Esophagus (tissue), 2 donors: ENCODE measurements at regions not wholly inside any gene's neighbourhood (a gene's known extent, or its start where the extent isn't known, plus 50 kb on each side); places are given as distances from the start of the nearest gene placed in this dataset.

ENCODE experiments used
- H3K27ac ChIP-seq, 2 donors: one replicate each; pipeline ENCODE4 v1.5.1; 2013; ENCODE audit warnings: low read depth in 2 of 2, mild to moderate bottlenecking in 2 of 2, inconsistent platforms in 1 of 2, low read length in 1 of 2, moderate library complexity in 1 of 2
- H3K27me3 ChIP-seq, 2 donors: one replicate each; pipeline ENCODE4 v1.6.1; 2013; ENCODE audit warnings: low read length in 2 of 2, control low read depth in 1 of 2, mild to moderate bottlenecking in 1 of 2; ENCODE audit not compliant: insufficient read depth in 2 of 2, control insufficient read depth in 1 of 2
- H3K36me3 ChIP-seq, 2 donors: one replicate each; pipeline ENCODE4 v1.6.1; 2013; ENCODE audit warnings: low read length in 1 of 2; ENCODE audit not compliant: control insufficient read depth in 2 of 2, insufficient read depth in 2 of 2
- H3K4me1 ChIP-seq, 2 donors: one replicate each; pipeline ENCODE4 v1.6.1; 2013; ENCODE audit warnings: low read length in 1 of 2; ENCODE audit not compliant: control insufficient read depth in 2 of 2, insufficient read depth in 2 of 2
- H3K4me3 ChIP-seq, 2 donors: one replicate each; pipeline ENCODE4 v1.5.1; 2013; ENCODE audit warnings: low read length in 2 of 2, mild to moderate bottlenecking in 2 of 2, low read depth in 1 of 2, moderate library complexity in 1 of 2
- H3K9me3 ChIP-seq, 2 donors: one replicate each; pipeline ENCODE4 v1.6.1; 2013; ENCODE audit warnings: mild to moderate bottlenecking in 2 of 2, low read depth in 1 of 2, low read length in 1 of 2, moderate library complexity in 1 of 2; ENCODE audit not compliant: control insufficient read depth in 2 of 2, insufficient read depth in 1 of 2
- WGBS, 2 donors: extraction: QIAGEN DNeasy Blood & Tissue Kit; methylation state at CpG; one replicate each; pipeline ENCODE4 v1.1.7; 2013; 5-methylcytosine and 5-hydroxymethylcytosine counted together
- donor health status: healthy with polysubstance abuse.
- donor health status: Bipolar disorder and iron deficiency.

DNA sequence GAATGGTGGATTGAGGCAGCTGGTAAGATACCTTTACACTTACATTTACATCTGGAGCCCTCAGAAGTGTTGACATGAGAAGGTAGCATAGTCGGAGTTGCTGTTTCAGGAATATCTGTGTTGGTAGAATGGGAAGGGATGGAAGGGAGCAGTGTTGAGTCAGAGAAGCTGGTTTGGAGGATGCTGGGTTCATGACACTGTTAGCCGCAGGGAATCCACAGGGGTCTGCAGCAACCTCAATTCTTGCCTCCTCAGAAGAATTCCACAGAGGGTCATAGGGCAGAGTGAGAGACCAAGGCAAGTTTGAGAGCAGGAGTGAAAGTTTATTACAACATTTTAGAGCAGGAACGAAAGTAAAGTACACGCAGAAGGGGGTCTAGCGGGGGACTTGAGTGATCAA lies 536.8 kb downstream of the QKI start:
- Histone ChIP-seq H3K4me3 (no peak overlapping the region), H3K27ac (no peak overlapping the region), H3K9me3 (no peaks in the 10 kb centered on the region), H3K27me3 (no peaks in the 10 kb centered on the region), H3K4me1 (peaks cover 0 to 4% of the 10 kb centered on the region in 2 donors), H3K36me3 (no peaks in the 10 kb centered on the region)
- WGBS, 2 donors: 94% methylated on average over 5 of the region's 5 CpGs

DNA sequence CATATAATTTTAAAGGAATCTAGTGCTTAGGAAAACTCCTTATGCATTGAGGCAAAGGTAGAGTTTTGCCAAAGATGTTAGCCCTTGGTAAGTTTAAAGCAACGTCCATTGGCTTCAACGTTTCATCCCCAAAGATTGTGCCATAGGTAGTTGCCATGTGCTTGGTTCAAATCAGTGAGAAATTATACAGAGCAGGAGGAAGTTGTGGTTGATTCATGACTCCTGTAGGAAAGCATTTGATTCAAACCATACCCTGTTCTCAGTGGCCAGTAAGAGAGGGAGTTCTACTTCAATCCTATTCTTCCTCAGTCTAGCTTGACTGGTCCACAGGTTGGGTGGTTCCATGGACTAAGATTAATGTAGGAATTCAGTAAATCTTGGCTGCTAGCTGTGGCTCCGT lies 535.6 kb downstream of the QKI start:
- no peaks in the 10 kb centered on the region for H3K36me3 ChIP-seq
- H3K27ac ChIP-seq: no peak overlapping the region
- H3K27me3 ChIP-seq: no peaks in the 10 kb centered on the region
- 80 to 83% methylated on average over 3 of the region's 3 CpGs for WGBS, 2 donors
- H3K9me3 ChIP-seq: no peaks in the 10 kb centered on the region
- peaks cover 0 to 4% of the 10 kb centered on the region in 2 donors for H3K4me1 ChIP-seq
- H3K4me3 ChIP-seq: no peak overlapping the region

DNA sequence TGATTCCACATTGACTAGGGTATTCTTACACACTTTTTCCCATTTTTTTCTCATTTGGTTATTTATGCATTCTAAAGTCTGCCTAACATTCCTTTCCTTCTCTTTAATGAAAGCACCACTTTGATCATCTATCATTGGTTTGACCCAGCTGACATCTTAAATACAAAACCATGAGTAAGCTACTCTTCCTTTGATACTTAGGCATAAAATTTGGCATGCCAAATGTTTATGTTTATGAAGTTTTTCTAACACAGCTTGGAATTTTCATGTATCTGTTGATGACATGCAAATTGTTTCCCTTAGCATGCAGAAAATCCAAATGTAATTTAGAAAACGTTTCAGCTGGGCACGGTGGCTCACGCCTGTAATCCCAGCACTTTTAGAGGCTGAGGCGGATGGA lies 534.9 kb downstream of the QKI start:
- peaks cover 0 to 5% of the 10 kb centered on the region in 2 donors for H3K4me1 ChIP-seq
- H3K36me3 ChIP-seq: no peaks in the 10 kb centered on the region
- no peak overlapping the region for H3K4me3 ChIP-seq
- no peaks in the 10 kb centered on the region for H3K27me3 ChIP-seq
- H3K9me3 ChIP-seq: no peaks in the 10 kb centered on the region
- H3K27ac ChIP-seq: no peak overlapping the region
- 82 to 84% methylated on average over 4 of the region's 4 CpGs for WGBS, 2 donors

DNA sequence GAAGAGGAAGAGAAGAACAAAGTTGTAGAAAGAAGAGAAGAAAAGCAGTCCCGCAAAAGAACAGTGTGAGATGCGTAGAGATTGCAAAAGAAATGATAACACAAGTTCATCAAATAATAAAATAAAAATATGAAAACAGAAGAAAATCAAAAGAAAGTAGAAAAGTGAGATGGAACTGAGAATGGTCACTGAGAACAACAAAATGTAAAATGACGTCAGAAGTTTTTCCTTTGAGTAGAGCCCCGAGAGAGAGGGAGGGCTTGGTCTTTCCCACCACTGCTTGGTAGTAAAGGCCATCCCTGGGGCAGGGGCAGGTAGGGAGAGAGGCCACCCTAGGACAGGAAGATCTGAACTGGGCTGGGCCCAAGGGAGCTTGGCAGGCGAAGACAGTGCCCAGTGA lies 533.7 kb downstream of the QKI start:
- WGBS, 2 donors: 80 to 81% methylated on average over 5 of the region's 5 CpGs
- H3K36me3 ChIP-seq: no peaks in the 10 kb centered on the region

DNA sequence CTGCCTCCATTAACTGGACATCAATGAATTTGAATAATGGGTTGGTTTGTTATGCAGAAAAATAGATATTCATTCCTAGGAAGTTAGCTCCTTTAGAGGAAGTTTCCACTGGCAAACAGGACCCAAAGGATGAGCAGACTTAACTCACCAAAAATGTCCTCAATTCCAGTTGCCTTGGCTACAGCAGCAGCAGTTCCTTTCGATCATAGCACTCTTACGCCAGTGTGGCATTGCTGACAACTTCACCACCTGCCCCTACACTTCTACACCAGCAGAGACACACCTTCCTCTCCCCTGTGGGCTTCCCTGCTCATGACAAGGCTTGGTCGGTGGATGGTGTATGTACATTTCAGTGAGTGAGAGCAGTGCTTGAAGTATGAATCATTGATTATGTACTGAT lies 532.8 kb downstream of the QKI start:
- Histone ChIP-seq H3K9me3 (no peaks in the 10 kb centered on the region), H3K27me3 (no peaks in the 10 kb centered on the region), H3K27ac (peak overlapping the region in 1 of 2 donors; percentile 15), H3K4me3 (no peak overlapping the region), H3K4me1 (peaks cover 3 to 5% of the 10 kb centered on the region in 2 donors), H3K36me3 (no peaks in the 10 kb centered on the region)
- WGBS, 2 donors: 82 to 88% methylated on average over 3 of the region's 3 CpGs

More for the DNA sequence above, 533.7 kb downstream of the QKI start:
- no peaks in the 10 kb centered on the region for H3K27me3 ChIP-seq
- no peak overlapping the region for H3K27ac ChIP-seq
- no peak overlapping the region for H3K4me3 ChIP-seq
- peaks cover 3 to 5% of the 10 kb centered on the region in 2 donors for H3K4me1 ChIP-seq
- H3K9me3 ChIP-seq: no peaks in the 10 kb centered on the region

DNA sequence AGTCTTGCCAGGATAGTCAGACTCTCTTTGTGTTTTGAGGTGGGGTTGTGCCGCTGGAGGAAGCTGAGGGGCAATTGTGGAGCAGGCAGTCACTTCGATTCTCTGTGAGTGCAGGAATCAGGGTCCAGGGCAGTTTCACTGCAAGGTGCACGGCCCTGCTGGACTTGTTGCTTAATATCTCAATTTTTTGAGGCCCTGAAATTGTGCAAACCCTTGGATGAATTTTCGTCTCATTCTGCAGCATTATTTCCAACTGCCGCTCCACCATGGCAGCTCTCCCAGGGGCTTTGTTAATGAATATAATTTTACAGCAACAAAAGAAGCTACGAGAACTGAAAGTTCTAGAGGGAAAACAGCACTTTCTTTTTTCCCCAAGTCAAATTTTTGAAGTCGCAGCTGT lies 531.9 kb downstream of the QKI start:
- 39 to 56% methylated on average over 7 of the region's 7 CpGs for WGBS, 2 donors
- no peaks in the 10 kb centered on the region for H3K27me3 ChIP-seq
- peaks cover 3 to 8% of the 10 kb centered on the region in 2 donors for H3K4me1 ChIP-seq
- no peaks in the 10 kb centered on the region for H3K36me3 ChIP-seq
- H3K9me3 ChIP-seq: no peaks in the 10 kb centered on the region
- no peak overlapping the region for H3K4me3 ChIP-seq
- H3K27ac ChIP-seq: no peak overlapping the region

GRCh38 chr6:163945808-163946207 lies 531.3 kb downstream of the QKI start:
- peaks cover 3 to 9% of the 10 kb centered on the region in 2 donors for H3K4me1 ChIP-seq

DNA sequence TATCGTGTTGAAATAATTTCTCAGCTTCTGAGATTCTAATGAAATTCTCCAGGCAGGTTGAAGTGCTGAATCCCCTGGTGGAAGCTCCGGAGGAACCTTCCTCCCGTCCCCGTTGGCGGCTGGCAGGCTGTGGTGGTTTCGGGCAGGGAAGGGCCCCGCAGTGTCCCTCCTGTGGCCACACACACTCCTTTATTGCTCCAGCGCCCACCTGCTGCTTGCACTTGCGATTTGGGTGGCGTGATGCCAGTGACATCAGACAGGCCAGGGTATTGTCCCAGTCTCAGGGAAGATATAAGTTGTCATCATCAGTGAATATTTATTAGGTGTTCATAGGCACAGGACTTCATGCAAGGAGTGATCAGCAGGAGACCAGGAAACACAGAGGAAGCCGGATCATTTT lies 530.4 kb downstream of the QKI start:
- Histone ChIP-seq H3K4me1 (peaks cover 3 to 9% of the 10 kb centered on the region in 2 donors), H3K27ac (no peak overlapping the region), H3K27me3 (no peaks in the 10 kb centered on the region), H3K4me3 (no peak overlapping the region), H3K36me3 (no peaks in the 10 kb centered on the region), H3K9me3 (no peaks in the 10 kb centered on the region)
- 72 to 77% methylated on average over 11 of the region's 11 CpGs for WGBS, 2 donors

More at GRCh38 chr6:163945808-163946207, 531.3 kb downstream of the QKI start:
- Histone ChIP-seq H3K36me3 (no peaks in the 10 kb centered on the region), H3K9me3 (no peaks in the 10 kb centered on the region), H3K4me3 (no peak overlapping the region), H3K27ac (peak overlapping the region; percentile 48 to 55), H3K27me3 (no peaks in the 10 kb centered on the region)
- WGBS, 2 donors: 53 to 62% methylated on average over 7 of the region's 7 CpGs

DNA sequence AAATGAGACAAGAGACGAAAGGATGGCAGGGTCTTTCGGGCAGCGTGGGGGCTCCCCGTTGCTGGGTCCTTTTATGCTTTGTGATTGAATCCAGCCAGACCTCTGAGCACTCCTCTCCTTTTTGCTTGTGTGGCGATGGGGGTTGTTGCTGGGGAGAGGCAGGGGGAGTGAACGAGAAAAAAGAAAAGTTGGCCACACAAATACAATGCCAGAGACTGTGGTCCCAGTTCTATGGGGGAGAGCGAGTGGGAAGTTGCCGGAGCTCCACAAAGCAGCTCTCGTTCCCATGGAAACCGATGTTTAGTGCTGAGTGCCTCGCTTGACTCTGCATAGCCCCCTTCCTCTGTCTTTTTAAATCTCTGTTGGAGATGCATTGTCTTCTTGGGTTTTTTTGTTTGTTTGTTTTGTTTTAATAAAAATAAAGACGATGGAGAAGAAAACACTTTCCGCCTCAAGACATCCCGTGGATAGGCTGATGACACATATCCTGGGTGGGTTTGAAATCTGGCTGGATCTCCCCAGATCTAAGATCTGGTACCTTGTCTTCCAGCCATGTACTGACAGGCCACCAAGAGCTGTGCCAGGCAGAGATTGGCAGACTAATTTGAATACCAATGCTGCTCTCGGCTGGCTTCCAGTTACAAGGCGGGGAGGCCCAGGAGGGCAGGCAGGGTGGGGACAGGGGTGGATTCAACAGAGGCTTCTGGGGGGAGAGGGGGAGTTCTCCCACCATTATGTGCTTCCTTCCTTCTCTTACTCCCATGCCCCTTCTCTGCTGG lies 529.3 kb downstream of the QKI start:
- Histone ChIP-seq H3K9me3 (no peaks in the 10 kb centered on the region), H3K4me1 (peaks cover 3 to 9% of the 10 kb centered on the region in 2 donors), H3K27me3 (no peaks in the 10 kb centered on the region), H3K27ac (peak overlapping the region; percentile 2 to 21), H3K36me3 (no peaks in the 10 kb centered on the region), H3K4me3 (no peak overlapping the region)
- 16 to 17% methylated on average over 15 to 16 of the region's 16 CpGs for WGBS, 2 donors

DNA sequence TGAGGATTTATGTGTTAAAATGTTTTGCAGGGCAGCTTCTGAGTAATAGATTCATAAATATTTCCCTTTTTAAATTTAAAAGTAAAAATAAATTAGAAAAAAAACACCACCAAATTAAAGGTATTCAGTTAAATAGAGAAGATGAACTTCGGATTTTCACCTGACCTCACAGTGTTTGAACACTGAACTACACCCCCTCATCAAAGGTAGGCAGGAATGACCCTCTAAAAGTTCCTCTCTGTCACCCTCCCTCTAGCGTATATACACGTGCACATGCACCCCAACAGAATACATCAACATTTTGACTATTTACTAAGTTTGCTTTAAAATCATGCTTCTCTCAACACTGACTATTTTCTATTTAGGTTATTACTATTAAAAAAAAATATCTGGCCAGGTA lies 528.3 kb downstream of the QKI start:
- WGBS, 2 donors: 38 to 71% methylated on average over 3 of the region's 3 CpGs
- peaks cover 3 to 9% of the 10 kb centered on the region in 2 donors for H3K4me1 ChIP-seq
- no peak overlapping the region for H3K27ac ChIP-seq
- no peak overlapping the region for H3K4me3 ChIP-seq
- H3K9me3 ChIP-seq: no peaks in the 10 kb centered on the region
- no peaks in the 10 kb centered on the region for H3K36me3 ChIP-seq
- no peaks in the 10 kb centered on the region for H3K27me3 ChIP-seq
